PFSK-1 (cell line): ENCODE measurements at regions not wholly inside any gene's neighbourhood (a gene's known extent, or its start where the extent isn't known, plus 50 kb on each side); places are given as distances from the start of the nearest gene placed in this dataset.

Experiments used
- FOXP2 ChIP-seq: optimal IDR thresholded peaks from 2 replicates; pipeline ENCODE3; 2011; ENCODE audit warnings: borderline replicate concordance, control low read depth, inconsistent platforms; ENCODE audit not compliant: insufficient read depth; ENCODE audit errors: extremely low read length, extremely low read depth
- POLR2AphosphoS5 ChIP-seq: IDR thresholded peaks from 2 replicates; pipeline ENCODE4 v1.6.1; 2012; ENCODE audit warnings: low read depth, mild to moderate bottlenecking, control low read depth, low read length, moderate library complexity
- REST ChIP-seq, 2 experiments: IDR thresholded peaks; 2 replicates each; pipeline versions ENCODE4 v1.6.1 to v1.8.0; 2011 to 2012; ENCODE audit warnings: low read depth in 2 of 2, low read length in 2 of 2, control low read depth in 1 of 2, inconsistent platforms in 1 of 2, mild to moderate bottlenecking in 1 of 2, moderate library complexity in 1 of 2; ENCODE audit not compliant: insufficient read depth in 1 of 2
- SIN3A ChIP-seq: IDR thresholded peaks from 2 replicates; pipeline ENCODE4 v1.6.1; 2012; ENCODE audit warnings: mild to moderate bottlenecking, low read length, moderate library complexity, borderline replicate concordance; ENCODE audit not compliant: insufficient read depth
- TAF1 ChIP-seq: IDR thresholded peaks from 2 replicates; pipeline ENCODE4 v1.6.1; 2012; ENCODE audit warnings: low read length, control low read depth, borderline replicate concordance; ENCODE audit not compliant: insufficient read depth

- no peak for TF ChIP-seq POLR2AphosphoS5
- TF ChIP-seq SIN3A: no peak
- no peak for TF ChIP-seq REST (IDR thresholded peaks at IDR 0.05; ENCODE audit: insufficient read depth in 1 of 2, low read depth in 2 of 2, low read length in 2 of 2)
- TF ChIP-seq TAF1: no peak
- TF ChIP-seq FOXP2: no peak
Observed at GRCh38 chr4:117831060-117831683, 203.1 kb upstream of the NDST3 start.
